ENCODE measurements at regions not wholly inside any gene's neighbourhood (a gene's known extent, or its start where the extent isn't known, plus 50 kb on each side); places are given as distances from the start of the nearest gene placed in this dataset.
A peak's percentile ranks its signal among the peaks of the same experiment; 100 is the strongest.

GRCh38 chr4:161237495-161237894 is 926.3 kb downstream of the FSTL5 start:
- no peak for DNase-seq (ENCODE audit: low read depth, low spot score)

- no peak for DNase-seq (ENCODE audit: low read depth, low spot score)
Measured at GRCh38 chr4:161225327-161225726, 938.5 kb downstream of the FSTL5 start.

GRCh38 chr4:161222889-161223288 is 940.9 kb downstream of the FSTL5 start:
- no peak for DNase-seq (ENCODE audit: low read depth, low spot score)

GRCh38 chr4:161208564-161208963 is 955.2 kb downstream of the FSTL5 start:
- DNase-seq (ENCODE audit: low read depth, low spot score): no peak

- no peak for DNase-seq (ENCODE audit: low read depth, low spot score)
Measured at GRCh38 chr4:161206528-161207080, 957.2 kb downstream of the FSTL5 start.

- DNase-seq (ENCODE audit: low read depth, low spot score): no peak
Measured at GRCh38 chr4:161203865-161204264, 959.9 kb downstream of the FSTL5 start.

- peak; percentile 21 for DNase-seq (ENCODE audit: low read depth, low spot score)
Measured at GRCh38 chr4:161197912-161198311, 965.9 kb downstream of the FSTL5 start.

- DNase-seq (ENCODE audit: low read depth, low spot score): no peak
Measured at GRCh38 chr4:161197474-161197873, 966.3 kb downstream of the FSTL5 start.

GRCh38 chr4:161189286-161190134 is 974.3 kb downstream of the FSTL5 start:
- peak; percentile 73 for DNase-seq (ENCODE audit: low read depth, low spot score)

GRCh38 chr4:161188578-161188977 is 975.2 kb downstream of the FSTL5 start:
- no peak for DNase-seq (ENCODE audit: low read depth, low spot score)

GRCh38 chr4:161187569-161187968 is 976.2 kb downstream of the FSTL5 start:
- no peak for DNase-seq (ENCODE audit: low read depth, low spot score)

GRCh38 chr4:161186750-161187149 is 977.0 kb downstream of the FSTL5 start:
- no peak for DNase-seq (ENCODE audit: low read depth, low spot score)

GRCh38 chr4:161186012-161186411 is 977.8 kb downstream of the FSTL5 start:
- DNase-seq (ENCODE audit: low read depth, low spot score): no peak

- DNase-seq (ENCODE audit: low read depth, low spot score): no peak
Measured at GRCh38 chr4:161183729-161184128, 980.1 kb downstream of the FSTL5 start.

- no peak for DNase-seq (ENCODE audit: low read depth, low spot score)
Measured at GRCh38 chr4:161182913-161183312, 980.9 kb downstream of the FSTL5 start.

- no peak for DNase-seq (ENCODE audit: low read depth, low spot score)
Measured at GRCh38 chr4:161178310-161178709, 985.5 kb downstream of the FSTL5 start.

- no peak for DNase-seq (ENCODE audit: low read depth, low spot score)
Measured at GRCh38 chr4:161172396-161173026, 991.3 kb downstream of the FSTL5 start.

GRCh38 chr4:161167539-161167938 is 996.3 kb downstream of the FSTL5 start:
- DNase-seq (ENCODE audit: low read depth, low spot score): no peak

GRCh38 chr4:161160718-161161117 is 1003.1 kb downstream of the FSTL5 start:
- no peak for DNase-seq (ENCODE audit: low read depth, low spot score)

- peak; percentile 11 for DNase-seq (ENCODE audit: low read depth, low spot score)
Measured at GRCh38 chr4:161148051-161148450, 1015.7 kb downstream of the FSTL5 start.

- DNase-seq (ENCODE audit: low read depth, low spot score): no peak
Measured at GRCh38 chr4:161143375-161143774, 1020.4 kb downstream of the FSTL5 start.

- no peak for DNase-seq (ENCODE audit: low read depth, low spot score)
Measured at GRCh38 chr4:161134795-161135194, 1029.0 kb downstream of the FSTL5 start.
